Activated T-cell treated with anti-CD3 and anti-CD28 coated beads, Interleukin-2, amount 50 U/mL, for 48 hours (primary cell): ENCODE measurements at regions not wholly inside any gene's neighbourhood (a gene's known extent, or its start where the extent isn't known, plus 50 kb on each side); places are given as distances from the start of the nearest gene placed in this dataset.
"Not testable (repeated sequence)": the region's sequence is repeated elsewhere in the genome, so short reads cannot be mapped to it uniquely, and the experiment has no call there.

Experiments used
- DNase-seq, 2 experiments: peaks; one replicate each; pipeline ENCODE4 v3.0.0-alpha.2; 2020

- no peak for DNase-seq
Measured at GRCh38 chr17:16870253-16871245, 101.4 kb downstream of the TNFRSF13B start.

GRCh38 chr17:16869531-16870252 is 102.2 kb downstream of the TNFRSF13B start:
- not testable (repeated sequence) for DNase-seq

- not testable (repeated sequence) for DNase-seq
Measured at GRCh38 chr17:16868616-16869015, 103.3 kb downstream of the TNFRSF13B start.

- DNase-seq = not testable (repeated sequence)
Measured at GRCh38 chr17:16867545-16867944, 104.4 kb downstream of the TNFRSF13B start.

GRCh38 chr17:16866841-16867240 is 105.1 kb downstream of the TNFRSF13B start:
- not testable (repeated sequence) for DNase-seq

- no peak for DNase-seq
Measured at GRCh38 chr17:16866436-16866835, 105.5 kb downstream of the TNFRSF13B start.

GRCh38 chr17:16865704-16866103 is 106.2 kb downstream of the TNFRSF13B start:
- DNase-seq = not testable (repeated sequence)

- not testable (repeated sequence) for DNase-seq
Measured at GRCh38 chr17:16865077-16865613, 106.8 kb downstream of the TNFRSF13B start.

- not testable (repeated sequence) for DNase-seq
Measured at GRCh38 chr17:16864462-16865076, 107.3 kb downstream of the TNFRSF13B start.

GRCh38 chr17:16861152-16861551 is 110.8 kb downstream of the TNFRSF13B start:
- DNase-seq = not testable (repeated sequence)

- not testable (repeated sequence) for DNase-seq
Measured at GRCh38 chr17:16860467-16860866, 111.5 kb downstream of the TNFRSF13B start.

GRCh38 chr17:16859515-16859914 is 112.4 kb downstream of the TNFRSF13B start:
- not testable (repeated sequence) for DNase-seq

- not testable (repeated sequence) for DNase-seq
Measured at GRCh38 chr17:16857746-16858145, 114.2 kb downstream of the TNFRSF13B start.

- not testable (repeated sequence) for DNase-seq
Measured at GRCh38 chr17:16856846-16857245, 115.1 kb downstream of the TNFRSF13B start.

GRCh38 chr17:16856171-16856570 is 115.7 kb downstream of the TNFRSF13B start:
- DNase-seq = not testable (repeated sequence)

GRCh38 chr17:16854636-16855035 is 117.3 kb downstream of the TNFRSF13B start:
- not testable (repeated sequence) for DNase-seq

GRCh38 chr17:16853661-16854320 is 118.1 kb downstream of the TNFRSF13B start:
- DNase-seq = no peak

GRCh38 chr17:16849861-16850260 is 122.1 kb downstream of the TNFRSF13B start:
- not testable (repeated sequence) for DNase-seq

GRCh38 chr17:16848997-16849396 is 122.9 kb downstream of the TNFRSF13B start:
- not testable (repeated sequence) for DNase-seq

GRCh38 chr17:16845098-16845497 is 126.8 kb downstream of the TNFRSF13B start:
- DNase-seq = not testable (repeated sequence)

- DNase-seq = not testable (repeated sequence)
Measured at GRCh38 chr17:16844669-16845068, 127.2 kb downstream of the TNFRSF13B start.

GRCh38 chr17:16843511-16843910 is 128.4 kb downstream of the TNFRSF13B start:
- not testable (repeated sequence) for DNase-seq
